ENCODE measurements at regions not wholly inside any gene's neighbourhood (a gene's known extent, or its start where the extent isn't known, plus 50 kb on each side); places are given as distances from the start of the nearest gene placed in this dataset.

GRCh38 chr1:29782846-29783507 lies 546.7 kb downstream of the PTPRU start:
- TF ChIP-seq CTCF (IDR thresholded peaks at IDR 0.05; ENCODE audit: insufficient read depth, missing control alignments): no peak
- FAIRE-seq (no peak), DNase-seq (ENCODE audit: insufficient read length, low spot score) (no peak)

GRCh38 chr1:29779146-29779545 lies 542.8 kb downstream of the PTPRU start:
- FAIRE-seq: no peak
- no peak for TF ChIP-seq CTCF (IDR thresholded peaks at IDR 0.05; ENCODE audit: insufficient read depth, missing control alignments)
- no peak for DNase-seq (ENCODE audit: insufficient read length, low spot score)

GRCh38 chr1:29777522-29777921 lies 541.2 kb downstream of the PTPRU start:
- TF ChIP-seq CTCF (IDR thresholded peaks at IDR 0.05; ENCODE audit: insufficient read depth, missing control alignments): no peak
- DNase-seq (ENCODE audit: insufficient read length, low spot score) (no peak), FAIRE-seq (no peak)

- DNase-seq (ENCODE audit: insufficient read length, low spot score) (no peak), FAIRE-seq (no peak)
- no peak for TF ChIP-seq CTCF (IDR thresholded peaks at IDR 0.05; ENCODE audit: insufficient read depth, missing control alignments)
Observed at GRCh38 chr1:29774355-29774754, 538.0 kb downstream of the PTPRU start.

- TF ChIP-seq CTCF (IDR thresholded peaks at IDR 0.05; ENCODE audit: insufficient read depth, missing control alignments): no peak
- DNase-seq (ENCODE audit: insufficient read length, low spot score) (no peak), FAIRE-seq (no peak)
Observed at GRCh38 chr1:29772584-29773100, 536.3 kb downstream of the PTPRU start.

GRCh38 chr1:29767769-29768425 lies 531.6 kb downstream of the PTPRU start:
- TF ChIP-seq CTCF (IDR thresholded peaks at IDR 0.05; ENCODE audit: insufficient read depth, missing control alignments): no peak
- DNase-seq (ENCODE audit: insufficient read length, low spot score) (no peak), FAIRE-seq (no peak)

- TF ChIP-seq CTCF (IDR thresholded peaks at IDR 0.05; ENCODE audit: insufficient read depth, missing control alignments): no peak
- FAIRE-seq: no peak
- no peak for DNase-seq (ENCODE audit: insufficient read length, low spot score)
Observed at GRCh38 chr1:29767088-29767685, 530.9 kb downstream of the PTPRU start.

Data from D721Med (cell line).